ENCODE measurements at regions not wholly inside any gene's neighbourhood (a gene's known extent, or its start where the extent isn't known, plus 50 kb on each side); places are given as distances from the start of the nearest gene placed in this dataset.

DNA sequence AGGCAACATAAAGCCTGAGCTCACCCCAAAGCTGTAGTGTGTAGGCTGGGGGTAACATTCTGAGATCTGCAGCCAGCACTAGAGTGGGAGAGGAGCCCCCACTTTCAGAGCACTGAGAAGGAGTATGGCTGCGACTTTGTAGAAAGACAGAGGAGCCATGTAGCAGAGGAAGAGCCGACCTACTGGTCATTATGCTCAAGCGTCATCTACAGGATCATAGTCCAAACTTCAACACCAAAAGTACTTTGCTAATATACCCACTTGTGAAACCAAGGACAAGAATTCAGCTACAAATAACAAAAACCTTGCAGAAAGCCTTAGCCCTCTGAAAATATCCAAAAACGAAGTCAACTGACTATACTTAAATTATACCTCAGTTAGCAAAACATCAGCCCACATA, 330.1 kb downstream of the MAN2A1 start:
- Histone ChIP-seq H3K9me3 (ENCODE audit: control insufficient read depth, low read length) (no peaks in the 10 kb centered on the region), H3K4me3 (ENCODE audit: insufficient read depth, low read depth, low read length) (no peak overlapping the region), H3K27ac (ENCODE audit: insufficient read depth, low read depth, low read length, poor library complexity, severe bottlenecking) (no peak overlapping the region), H3K27me3 (ENCODE audit: control insufficient read depth, insufficient read depth, low read length, poor library complexity, severe bottlenecking) (no peaks in the 10 kb centered on the region), H3K36me3 (ENCODE audit: control insufficient read depth, insufficient read depth, low read length) (no peaks in the 10 kb centered on the region), H3K4me1 (ENCODE audit: control insufficient read depth, insufficient read depth, low read length) (no peaks in the 10 kb centered on the region)
- WGBS, 2 experiments, result 91 to 97% methylated on average over 4 of the region's 4 CpGs

- no peak overlapping the region for H3K4me3 ChIP-seq (ENCODE audit: insufficient read depth, low read depth, low read length)
- no peak overlapping the region for H3K27ac ChIP-seq (ENCODE audit: insufficient read depth, low read depth, low read length, poor library complexity, severe bottlenecking)
- H3K9me3 ChIP-seq (ENCODE audit: control insufficient read depth, low read length), result no peaks in the 10 kb centered on the region
- 87 to 93% methylated on average over 3 of the region's 3 CpGs for WGBS, 2 experiments
- no peaks in the 10 kb centered on the region for H3K4me1 ChIP-seq (ENCODE audit: control insufficient read depth, insufficient read depth, low read length)
- H3K27me3 ChIP-seq (ENCODE audit: control insufficient read depth, insufficient read depth, low read length, poor library complexity, severe bottlenecking), result no peaks in the 10 kb centered on the region
- no peaks in the 10 kb centered on the region for H3K36me3 ChIP-seq (ENCODE audit: control insufficient read depth, insufficient read depth, low read length)
Observed at GRCh38 chr5:110021251-110021650, 331.5 kb downstream of the MAN2A1 start.

GRCh38 chr5:110025160-110025559, 335.4 kb downstream of the MAN2A1 start:
- Histone ChIP-seq H3K36me3 (ENCODE audit: control insufficient read depth, insufficient read depth, low read length) (no peaks in the 10 kb centered on the region), H3K27ac (ENCODE audit: insufficient read depth, low read depth, low read length, poor library complexity, severe bottlenecking) (no peak overlapping the region), H3K4me3 (ENCODE audit: insufficient read depth, low read depth, low read length) (no peak overlapping the region), H3K4me1 (ENCODE audit: control insufficient read depth, insufficient read depth, low read length) (no peaks in the 10 kb centered on the region), H3K9me3 (ENCODE audit: control insufficient read depth, low read length) (no peaks in the 10 kb centered on the region), H3K27me3 (ENCODE audit: control insufficient read depth, insufficient read depth, low read length, poor library complexity, severe bottlenecking) (no peaks in the 10 kb centered on the region)
- WGBS, 2 experiments, result 91 to 96% methylated on average over 3 of the region's 3 CpGs

- Histone ChIP-seq H3K36me3 (ENCODE audit: control insufficient read depth, insufficient read depth, low read length) (no peaks in the 10 kb centered on the region), H3K4me3 (ENCODE audit: insufficient read depth, low read depth, low read length) (no peak overlapping the region), H3K27ac (ENCODE audit: insufficient read depth, low read depth, low read length, poor library complexity, severe bottlenecking) (no peak overlapping the region), H3K9me3 (ENCODE audit: control insufficient read depth, low read length) (no peaks in the 10 kb centered on the region), H3K4me1 (ENCODE audit: control insufficient read depth, insufficient read depth, low read length) (no peaks in the 10 kb centered on the region), H3K27me3 (ENCODE audit: control insufficient read depth, insufficient read depth, low read length, poor library complexity, severe bottlenecking) (no peaks in the 10 kb centered on the region)
- 94 to 100% methylated on average over 1 of the region's 1 CpG for WGBS, 2 experiments
Observed at GRCh38 chr5:110027527-110028322, 338.0 kb downstream of the MAN2A1 start.

DNA sequence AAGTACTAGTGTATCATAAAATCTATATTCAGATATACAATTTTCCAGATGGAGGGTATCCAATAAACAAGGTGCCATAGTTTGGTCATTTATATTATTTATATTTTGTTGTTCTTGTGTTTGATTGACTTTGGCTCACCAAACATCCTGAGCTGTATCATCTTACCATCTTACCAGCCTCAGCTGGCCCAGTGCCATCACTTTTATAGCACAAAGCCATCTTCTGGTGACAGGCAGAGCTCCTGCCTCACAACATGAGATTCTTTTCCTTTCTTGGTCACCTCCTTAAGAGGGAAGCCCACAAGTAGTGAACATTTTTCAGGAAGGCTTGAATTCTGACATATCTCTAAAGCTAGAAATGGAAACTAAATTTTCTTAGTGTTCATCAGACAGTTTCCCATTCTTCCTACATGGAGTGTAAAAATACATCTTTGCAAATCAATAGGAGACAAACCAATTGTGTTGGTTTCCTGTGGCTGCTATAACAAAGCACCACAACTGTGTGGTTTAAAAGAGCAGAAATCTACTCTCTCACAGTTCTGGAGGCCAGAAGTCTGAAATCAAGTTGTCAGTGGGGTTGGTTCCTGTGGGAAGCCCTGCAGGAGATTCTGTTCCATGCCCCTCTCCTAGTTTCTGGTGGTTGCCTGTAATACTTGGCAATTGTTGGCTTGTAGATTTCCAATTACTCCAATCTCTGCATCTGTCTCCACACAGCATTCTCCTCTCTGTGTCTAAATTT, 341.8 kb downstream of the MAN2A1 start:
- peaks cover 3% of the 10 kb centered on the region for H3K4me1 ChIP-seq (ENCODE audit: control insufficient read depth, insufficient read depth, low read length)
- H3K36me3 ChIP-seq (ENCODE audit: control insufficient read depth, insufficient read depth, low read length), result no peaks in the 10 kb centered on the region
- H3K9me3 ChIP-seq (ENCODE audit: control insufficient read depth, low read length), result no peaks in the 10 kb centered on the region
- no peak overlapping the region for H3K4me3 ChIP-seq (ENCODE audit: insufficient read depth, low read depth, low read length)
- H3K27ac ChIP-seq (ENCODE audit: insufficient read depth, low read depth, low read length, poor library complexity, severe bottlenecking), result peak overlapping the region; percentile 29
- H3K27me3 ChIP-seq (ENCODE audit: control insufficient read depth, insufficient read depth, low read length, poor library complexity, severe bottlenecking), result no peaks in the 10 kb centered on the region

GRCh38 chr5:110032376-110032775, 342.6 kb downstream of the MAN2A1 start:
- no peak overlapping the region for H3K4me3 ChIP-seq (ENCODE audit: insufficient read depth, low read depth, low read length)
- no peaks in the 10 kb centered on the region for H3K9me3 ChIP-seq (ENCODE audit: control insufficient read depth, low read length)
- H3K36me3 ChIP-seq (ENCODE audit: control insufficient read depth, insufficient read depth, low read length), result no peaks in the 10 kb centered on the region
- 95 to 96% methylated on average over 2 of the region's 2 CpGs for WGBS, 2 experiments
- no peak overlapping the region for H3K27ac ChIP-seq (ENCODE audit: insufficient read depth, low read depth, low read length, poor library complexity, severe bottlenecking)
- no peaks in the 10 kb centered on the region for H3K27me3 ChIP-seq (ENCODE audit: control insufficient read depth, insufficient read depth, low read length, poor library complexity, severe bottlenecking)
- H3K4me1 ChIP-seq (ENCODE audit: control insufficient read depth, insufficient read depth, low read length), result peaks cover 3% of the 10 kb centered on the region

DNA sequence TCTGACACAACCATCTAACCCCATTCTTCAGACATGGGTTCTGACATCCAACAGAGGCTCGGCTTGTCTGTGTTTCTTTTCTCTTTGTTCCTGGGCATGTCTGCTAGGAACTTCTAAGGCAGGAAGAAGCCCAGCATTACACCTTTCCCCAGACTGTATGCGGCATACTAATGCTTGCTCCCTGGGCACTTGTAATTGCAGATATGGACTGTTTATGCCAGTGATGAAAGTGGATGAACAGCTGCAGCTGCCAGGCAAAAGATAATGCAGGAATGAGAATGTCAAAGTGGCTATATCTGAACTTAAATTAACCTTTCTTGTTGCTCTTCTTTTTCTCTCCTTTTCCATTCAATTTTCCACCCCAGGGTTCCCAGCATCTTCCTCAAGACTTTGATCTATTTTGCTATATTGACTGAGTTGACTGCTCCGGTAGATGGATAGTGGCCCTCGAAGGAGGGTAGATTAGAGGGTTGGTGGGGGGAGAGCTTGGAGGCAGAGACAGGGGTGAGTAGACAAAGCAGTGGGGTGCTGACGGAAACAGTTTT, 344.4 kb downstream of the MAN2A1 start:
- 87 to 89% methylated on average over 5 of the region's 5 CpGs for WGBS, 2 experiments
- H3K4me1 ChIP-seq (ENCODE audit: control insufficient read depth, insufficient read depth, low read length), result peaks cover 3% of the 10 kb centered on the region
- no peak overlapping the region for H3K27ac ChIP-seq (ENCODE audit: insufficient read depth, low read depth, low read length, poor library complexity, severe bottlenecking)
- no peaks in the 10 kb centered on the region for H3K36me3 ChIP-seq (ENCODE audit: control insufficient read depth, insufficient read depth, low read length)
- no peaks in the 10 kb centered on the region for H3K27me3 ChIP-seq (ENCODE audit: control insufficient read depth, insufficient read depth, low read length, poor library complexity, severe bottlenecking)
- no peak overlapping the region for H3K4me3 ChIP-seq (ENCODE audit: insufficient read depth, low read depth, low read length)
- no peaks in the 10 kb centered on the region for H3K9me3 ChIP-seq (ENCODE audit: control insufficient read depth, low read length)

DNA sequence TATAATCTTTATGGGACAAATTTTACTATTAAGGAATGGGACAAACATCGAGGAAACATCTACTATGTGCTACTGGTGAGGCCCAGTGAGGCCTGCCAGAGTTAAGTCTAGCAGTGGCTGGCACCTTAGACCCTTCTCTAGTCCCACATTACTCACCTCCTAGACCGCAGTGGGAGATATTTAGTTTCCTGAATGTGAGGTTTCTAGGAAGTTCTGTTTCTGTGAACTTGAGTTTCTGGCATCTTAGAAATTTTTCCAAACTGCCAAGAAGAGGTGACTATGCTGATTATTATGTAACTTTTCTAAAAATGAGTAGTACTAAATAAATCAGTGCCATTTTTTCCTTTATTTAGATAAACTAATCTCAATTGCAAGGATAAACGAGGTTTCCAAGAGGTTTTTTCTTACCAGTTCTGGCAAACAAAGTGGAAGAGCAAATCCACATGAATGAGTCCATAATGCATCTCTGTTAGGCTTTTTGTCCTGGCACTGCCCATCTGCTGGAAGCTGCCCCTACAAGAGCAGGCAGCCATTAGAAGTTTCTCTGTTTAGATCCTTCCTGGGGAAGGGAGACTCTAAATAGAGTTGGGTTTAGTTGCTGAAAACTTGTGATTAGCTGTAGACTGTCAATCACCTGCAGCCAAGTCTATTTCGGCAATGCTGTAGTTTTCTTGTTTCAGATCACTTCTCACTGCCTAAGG, 348.7 kb downstream of the MAN2A1 start:
- H3K36me3 ChIP-seq (ENCODE audit: control insufficient read depth, insufficient read depth, low read length), result no peaks in the 10 kb centered on the region
- no peaks in the 10 kb centered on the region for H3K9me3 ChIP-seq (ENCODE audit: control insufficient read depth, low read length)
- H3K27ac ChIP-seq (ENCODE audit: insufficient read depth, low read depth, low read length, poor library complexity, severe bottlenecking), result no peak overlapping the region
- H3K4me3 ChIP-seq (ENCODE audit: insufficient read depth, low read depth, low read length), result no peak overlapping the region
- WGBS, 2 experiments, result 95 to 100% methylated on average over 2 to 3 of the region's 4 CpGs
- H3K27me3 ChIP-seq (ENCODE audit: control insufficient read depth, insufficient read depth, low read length, poor library complexity, severe bottlenecking), result no peaks in the 10 kb centered on the region
- peaks cover 3% of the 10 kb centered on the region for H3K4me1 ChIP-seq (ENCODE audit: control insufficient read depth, insufficient read depth, low read length)

DNA sequence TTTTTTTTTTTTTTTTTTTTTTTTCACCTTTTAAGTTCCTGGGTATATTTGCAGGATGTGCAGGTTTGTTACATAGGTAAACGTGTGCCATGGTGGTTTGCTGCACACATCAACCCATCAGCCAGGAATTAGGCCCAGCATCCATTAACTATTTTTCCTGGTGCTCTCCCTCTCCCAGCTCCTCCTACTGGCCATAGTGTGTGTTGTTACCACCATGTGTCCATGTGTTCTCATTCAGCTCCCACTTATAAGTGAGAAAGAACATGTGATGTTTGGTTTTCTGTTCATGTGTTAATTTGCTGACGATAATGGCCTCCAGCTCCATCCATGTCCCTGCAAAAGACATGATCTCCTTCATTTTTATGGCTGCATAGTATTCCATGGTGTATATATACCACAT, 350.5 kb downstream of the MAN2A1 start:
- no peak overlapping the region for H3K27ac ChIP-seq (ENCODE audit: insufficient read depth, low read depth, low read length, poor library complexity, severe bottlenecking)
- no peaks in the 10 kb centered on the region for H3K36me3 ChIP-seq (ENCODE audit: control insufficient read depth, insufficient read depth, low read length)
- H3K9me3 ChIP-seq (ENCODE audit: control insufficient read depth, low read length), result no peaks in the 10 kb centered on the region
- 83 to 97% methylated on average over 2 of the region's 2 CpGs for WGBS, 2 experiments
- H3K27me3 ChIP-seq (ENCODE audit: control insufficient read depth, insufficient read depth, low read length, poor library complexity, severe bottlenecking), result no peaks in the 10 kb centered on the region
- no peaks in the 10 kb centered on the region for H3K4me1 ChIP-seq (ENCODE audit: control insufficient read depth, insufficient read depth, low read length)
- H3K4me3 ChIP-seq (ENCODE audit: insufficient read depth, low read depth, low read length), result no peak overlapping the region

DNA sequence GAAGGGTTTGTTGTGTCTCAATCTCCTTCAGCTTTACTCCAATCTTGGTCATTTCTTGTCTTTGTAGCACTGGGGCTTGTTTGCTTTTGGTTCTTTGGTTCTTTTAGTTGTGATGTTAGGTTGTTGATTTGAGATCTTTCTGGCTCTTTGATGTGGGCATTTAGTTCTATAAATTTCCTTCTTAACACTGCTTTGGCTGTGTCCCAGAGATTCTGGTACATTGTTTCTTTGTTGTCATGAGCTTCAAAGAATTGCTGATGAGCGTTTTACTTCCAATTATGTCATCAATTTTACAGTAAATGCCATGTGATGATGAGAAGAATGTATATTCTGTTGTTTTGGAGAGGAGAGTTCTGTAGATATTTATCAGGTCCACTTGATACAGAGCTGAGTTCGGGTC, 353.3 kb downstream of the MAN2A1 start:
- no peak overlapping the region for H3K27ac ChIP-seq (ENCODE audit: insufficient read depth, low read depth, low read length, poor library complexity, severe bottlenecking)
- no peaks in the 10 kb centered on the region for H3K36me3 ChIP-seq (ENCODE audit: control insufficient read depth, insufficient read depth, low read length)
- no peak overlapping the region for H3K4me3 ChIP-seq (ENCODE audit: insufficient read depth, low read depth, low read length)
- no peaks in the 10 kb centered on the region for H3K4me1 ChIP-seq (ENCODE audit: control insufficient read depth, insufficient read depth, low read length)
- no peaks in the 10 kb centered on the region for H3K27me3 ChIP-seq (ENCODE audit: control insufficient read depth, insufficient read depth, low read length, poor library complexity, severe bottlenecking)
- 93 to 100% methylated on average over 2 of the region's 2 CpGs for WGBS, 2 experiments
- H3K9me3 ChIP-seq (ENCODE audit: control insufficient read depth, low read length), result no peaks in the 10 kb centered on the region
